HepG2 (cell line): ENCODE measurements at regions not wholly inside any gene's neighbourhood (a gene's known extent, or its start where the extent isn't known, plus 50 kb on each side); places are given as distances from the start of the nearest gene placed in this dataset.

Experiments used
- ATAC-seq: fragments of 200-7000 bp; cut with Tn5 transposase; 3 replicates; pipeline ENCODE4 v1.9.1; 2020; ENCODE audit warnings: mild to moderate bottlenecking, moderate library complexity
- BruUV-seq: library from RNA; stranded (reverse); fragments of 400-500 nt; replicated peaks from 2 replicates; lab custom pipeline; 2021; lab: Mats Ljungman, UMichigan
- CTCF ChIA-PET: fragments of 300-600 bp; formaldehyde crosslinking; extraction: SDS; loops from one replicate; lab custom pipeline; 2021; ENCODE audit warnings: low total read pairs, inconsistent platforms, low intra/inter-chr PET ratio; lab: Yijun Ruan, JAX
- POLR2A ChIA-PET: fragments of 350-600 bp; sonication (Branson Sonifier 250); formaldehyde crosslinking; loops from one replicate; lab custom pipeline; 2020; ENCODE audit warnings: antibody characterized with exemption, inconsistent platforms; lab: Yijun Ruan, JAX
- DNase-seq: peaks from one replicate; pipeline ENCODE4 v3.0.0-alpha.2; 2015; ENCODE audit warnings: low spot score
- FAIRE-seq: peaks from 3 replicates; lab custom pipeline; 2011; peaks lifted over from hg19 to GRCh38; lab: Jason Lieb, UNC
- H2AFZ ChIP-seq: one replicate; pipeline ENCODE4 v1.6.1; 2011; ENCODE audit warnings: low read length, inconsistent platforms
- H3K27ac ChIP-seq: fragments of 300-600 bp; 3 replicates; pipeline ENCODE4 v1.8.0; 2011; ENCODE audit warnings: mixed run types, mild to moderate bottlenecking, mixed read lengths, low read length, inconsistent platforms; ENCODE audit not compliant: insufficient read depth; ENCODE audit errors: extremely low read length
- H3K27me3 ChIP-seq, 2 experiments: fragments of 200-600 bp in 1 of 2; 2 replicates in 1 of 2; 3 replicates in 1 of 2; pipeline versions ENCODE4 v1.6.0 to v1.8.0; 2011; ENCODE audit warnings: low read length in 2 of 2, mild to moderate bottlenecking in 2 of 2, moderate library complexity in 2 of 2, inconsistent platforms in 1 of 2; ENCODE audit not compliant: insufficient read depth in 2 of 2, control insufficient read depth in 1 of 2
- H3K36me3 ChIP-seq, 2 experiments: fragments of 200-600 bp in 1 of 2; replicated peaks in 1 of 2; 2 replicates in 1 of 2; 3 replicates in 1 of 2; pipeline versions ENCODE4 v1.5.1 to v1.8.0; 2011; ENCODE audit warnings: low read length in 2 of 2, inconsistent platforms in 1 of 2; ENCODE audit not compliant: insufficient read depth in 2 of 2, control insufficient read depth in 1 of 2
- H3K4me1 ChIP-seq: 2 replicates; pipeline ENCODE4 v1.5.1; 2012; ENCODE audit warnings: low read length, inconsistent platforms; ENCODE audit not compliant: insufficient read depth
- H3K4me2 ChIP-seq: 2 replicates; pipeline ENCODE4 v1.6.0; 2011; ENCODE audit warnings: low read depth, low read length, inconsistent platforms
- H3K4me3 ChIP-seq, 3 experiments: fragments of 200-600 bp in 1 of 3; sonication (generic), shearing (Covaris generic) in 1 of 3; replicated peaks in 1 of 3; 2 replicates each; pipeline ENCODE4 v1.5.1; 2011 to 2016; ENCODE audit warnings: low read length in 3 of 3, inconsistent platforms in 2 of 3, low read depth in 2 of 3, mild to moderate bottlenecking in 2 of 3, control low read depth in 1 of 3, mixed read lengths in 1 of 3; ENCODE audit not compliant: insufficient read depth in 1 of 3
- H3K79me2 ChIP-seq: one replicate; pipeline ENCODE4 v1.6.1; 2011; ENCODE audit warnings: low read length, inconsistent platforms; ENCODE audit not compliant: insufficient read depth
- H3K9ac ChIP-seq: 2 replicates; pipeline ENCODE4 v1.6.0; 2011; ENCODE audit warnings: mild to moderate bottlenecking, low read depth, low read length, inconsistent platforms; ENCODE audit not compliant: insufficient read depth
- H3K9me3 ChIP-seq: 2 replicates; pipeline ENCODE4 v1.5.1; 2012; ENCODE audit warnings: mild to moderate bottlenecking, low read length
- H4K20me1 ChIP-seq: 2 replicates; pipeline ENCODE4 v1.6.0; 2011; ENCODE audit warnings: inconsistent platforms, mild to moderate bottlenecking, low read length, moderate library complexity; ENCODE audit not compliant: insufficient read depth
- DMTF1 ChIP-seq: sonication (generic); formaldehyde crosslinking; IDR thresholded peaks from 2 replicates; pipeline ENCODE4 v1.4.0; 2020; ENCODE audit warnings: mild to moderate bottlenecking, missing genetic modification reagents
- HDAC6 ChIP-seq: fragments of 200-600 bp; sonication (generic); IDR thresholded peaks from 2 replicates; pipeline ENCODE4 v1.7.0; 2017; ENCODE audit warnings: mild to moderate bottlenecking, antibody characterized with exemption, low read length, low read depth
- JUN ChIP-seq: sonication (generic); formaldehyde crosslinking; IDR thresholded peaks from 2 replicates; pipeline ENCODE4 v1.4.0; 2020; ENCODE audit warnings: mild to moderate bottlenecking, missing genetic modification reagents
- KLF11 ChIP-seq: IDR thresholded peaks from 2 replicates; pipeline ENCODE4 v1.6.1; 2016; ENCODE audit warnings: missing compliant biosample characterization
- MAFF ChIP-seq: IDR thresholded peaks from 2 replicates; pipeline ENCODE4 v1.6.1; 2011; ENCODE audit warnings: low read depth, low read length, improper control_type of control experiment
- MAFK ChIP-seq, 2 experiments: IDR thresholded peaks in 1 of 2; conservative IDR thresholded peaks in 1 of 2; 2 replicates each; pipeline ENCODE4 v1.6.1; 2011; ENCODE audit warnings: improper control_type of control experiment in 2 of 2, low read length in 2 of 2
- MEIS1 ChIP-seq: sonication (generic); formaldehyde crosslinking; IDR thresholded peaks from 2 replicates; pipeline ENCODE4 v1.9.0; 2021; ENCODE audit warnings: mild to moderate bottlenecking, missing genetic modification reagents, moderate library complexity, borderline replicate concordance
- RBAK ChIP-seq: sonication (generic); formaldehyde crosslinking; IDR thresholded peaks from 2 replicates; pipeline ENCODE4 v1.5.1; 2020; ENCODE audit warnings: mild to moderate bottlenecking, missing genetic modification reagents
- TIGD3 ChIP-seq: sonication (generic); formaldehyde crosslinking; IDR thresholded peaks from 2 replicates; pipeline ENCODE4 v1.5.1; 2020; ENCODE audit warnings: mild to moderate bottlenecking, missing genetic modification reagents, borderline replicate concordance
- ZNF260 ChIP-seq: sonication (generic); formaldehyde crosslinking; IDR thresholded peaks from 2 replicates; pipeline ENCODE4 v1.4.0; 2020; ENCODE audit warnings: missing genetic modification reagents, low read depth, mild to moderate bottlenecking, borderline replicate concordance
- WGBS: methylation state at CpG from one replicate; pipeline ENCODE4 v1.1.6; 2017; ENCODE audit warnings: low lambda C conversion rate; 5-methylcytosine and 5-hydroxymethylcytosine counted together
- in situ Hi-C: cut with HindIII; loops from 2 replicates; pipeline ENCODE4 v1.10.0; 2017; ENCODE audit warnings: low pct_unique_long_range_greater_than_20kb; ENCODE audit not compliant: extremely low pct_ligation_motif_present
- intact Hi-C: fragments of 100-400 bp; cut with micrococcal nuclease; formaldehyde crosslinking; loops from one replicate; pipeline ENCODE4 v1.10.0; 2022; ENCODE audit not compliant: unreplicated experiment
- TF ChIP-seq, protein P1 (sequence below): fragments of 450-650 bp; IDR thresholded peaks from 2 replicates; pipeline ENCODE4 v1.6.1; 2017
- TF ChIP-seq, protein P2 (sequence below): sonication (generic); formaldehyde crosslinking; IDR thresholded peaks from 2 replicates; pipeline ENCODE4 v1.5.1; 2020; ENCODE audit warnings: missing genetic modification reagents, mild to moderate bottlenecking, borderline replicate concordance

DNA sequence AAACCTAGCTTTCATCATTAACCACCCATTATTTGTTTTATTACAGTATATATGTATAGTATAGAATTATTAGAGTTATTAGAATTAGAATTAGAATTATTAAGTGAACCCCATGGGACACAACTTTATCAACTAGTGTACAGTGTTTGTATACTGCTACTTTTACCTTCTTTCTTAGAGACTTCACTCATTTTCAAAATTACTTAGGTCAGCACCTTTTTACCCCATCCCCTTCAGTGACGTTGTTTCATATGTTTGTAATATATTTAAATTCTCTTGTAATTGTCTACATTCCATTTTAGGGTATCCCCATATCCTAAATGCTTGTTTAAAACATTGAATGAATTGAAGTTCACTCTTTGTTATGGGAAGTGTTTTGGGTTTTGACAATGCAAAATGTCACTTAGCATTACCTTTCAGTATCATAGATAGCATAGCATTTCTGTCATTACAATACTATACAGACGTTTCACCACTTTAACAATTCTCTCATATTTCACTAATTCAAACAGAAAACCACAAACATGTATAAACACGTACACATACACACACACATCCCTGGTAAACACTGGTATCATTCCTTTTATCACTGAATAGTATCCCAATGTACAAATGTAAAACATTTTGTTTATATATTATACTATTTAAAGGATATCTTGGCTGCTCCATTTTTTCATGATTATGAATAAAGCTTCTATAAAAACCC lies 229.9 kb upstream of the MAGI2 start:
- in situ Hi-C loops = no loop called here
- BruUV-seq = no TSS peak

GRCh38 chr7:79681454-79681853 lies 228.0 kb upstream of the MAGI2 start:
- whole genome bisulfite sequencing = 57% methylated on average over 8 of the region's 8 CpGs
- H3K36me3 ChIP-seq = no peaks in the 10 kb centered on the region
- no peak overlapping the region for H3K9ac ChIP-seq
- no peaks in the 10 kb centered on the region for H3K79me2 ChIP-seq
- H3K4me1 ChIP-seq = no peaks in the 10 kb centered on the region
- no peaks in the 10 kb centered on the region for H3K27me3 ChIP-seq
- H4K20me1 ChIP-seq = no peaks in the 10 kb centered on the region
- H3K4me2 ChIP-seq = no peak overlapping the region
- DNase-seq (no peak), FAIRE-seq (no peak), ATAC-seq (no peak)
- BruUV-seq = no TSS peak
- no peaks in the 10 kb centered on the region for H3K9me3 ChIP-seq
- POLR2A ChIA-PET = no interaction called here
- H2AFZ ChIP-seq = no peak overlapping the region
- CTCF ChIA-PET = no interaction called here
- H3K4me3 ChIP-seq = no peak overlapping the region
- in situ Hi-C loops = no loop called here
- intact Hi-C loops = no loop called here
- H3K27ac ChIP-seq = no peak overlapping the region
- TF ChIP-seq KLF11 (CRISPR knock-in tag) (no peak), MEIS1 (CRISPR knock-in tag) (no peak), HDAC6 (no peak), JUN (no peak), DMTF1 (no peak), TIGD3 (no peak), RBAK (CRISPR knock-in tag) (no peak)
- TF ChIP-seq, protein P1, sequence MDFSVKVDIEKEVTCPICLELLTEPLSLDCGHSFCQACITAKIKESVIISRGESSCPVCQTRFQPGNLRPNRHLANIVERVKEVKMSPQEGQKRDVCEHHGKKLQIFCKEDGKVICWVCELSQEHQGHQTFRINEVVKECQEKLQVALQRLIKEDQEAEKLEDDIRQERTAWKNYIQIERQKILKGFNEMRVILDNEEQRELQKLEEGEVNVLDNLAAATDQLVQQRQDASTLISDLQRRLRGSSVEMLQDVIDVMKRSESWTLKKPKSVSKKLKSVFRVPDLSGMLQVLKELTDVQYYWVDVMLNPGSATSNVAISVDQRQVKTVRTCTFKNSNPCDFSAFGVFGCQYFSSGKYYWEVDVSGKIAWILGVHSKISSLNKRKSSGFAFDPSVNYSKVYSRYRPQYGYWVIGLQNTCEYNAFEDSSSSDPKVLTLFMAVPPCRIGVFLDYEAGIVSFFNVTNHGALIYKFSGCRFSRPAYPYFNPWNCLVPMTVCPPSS = no peak

More for the DNA sequence above, 229.9 kb upstream of the MAGI2 start:
- ATAC-seq (no peak), FAIRE-seq (no peak), DNase-seq (no peak)
- no peaks in the 10 kb centered on the region for H3K27me3 ChIP-seq
- H3K9me3 ChIP-seq = no peaks in the 10 kb centered on the region
- TF ChIP-seq, protein P2, sequence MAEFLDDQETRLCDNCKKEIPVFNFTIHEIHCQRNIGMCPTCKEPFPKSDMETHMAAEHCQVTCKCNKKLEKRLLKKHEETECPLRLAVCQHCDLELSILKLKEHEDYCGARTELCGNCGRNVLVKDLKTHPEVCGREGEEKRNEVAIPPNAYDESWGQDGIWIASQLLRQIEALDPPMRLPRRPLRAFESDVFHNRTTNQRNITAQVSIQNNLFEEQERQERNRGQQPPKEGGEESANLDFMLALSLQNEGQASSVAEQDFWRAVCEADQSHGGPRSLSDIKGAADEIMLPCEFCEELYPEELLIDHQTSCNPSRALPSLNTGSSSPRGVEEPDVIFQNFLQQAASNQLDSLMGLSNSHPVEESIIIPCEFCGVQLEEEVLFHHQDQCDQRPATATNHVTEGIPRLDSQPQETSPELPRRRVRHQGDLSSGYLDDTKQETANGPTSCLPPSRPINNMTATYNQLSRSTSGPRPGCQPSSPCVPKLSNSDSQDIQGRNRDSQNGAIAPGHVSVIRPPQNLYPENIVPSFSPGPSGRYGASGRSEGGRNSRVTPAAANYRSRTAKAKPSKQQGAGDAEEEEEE (CRISPR knock-in tag) = no peak
- TF ChIP-seq MAFK (conservative IDR thresholded peaks at IDR 0.05 in 1 of 2, IDR thresholded peaks at IDR 0.05 in 1 of 2; ENCODE audit: low read length in 2 of 2) (peak; percentile 48 to 87; a peak in 2 of 4 replicates), MAFF (peak; percentile 68), ZNF260 (no peak)
- H2AFZ ChIP-seq = no peak overlapping the region
- H3K4me1 ChIP-seq = no peaks in the 10 kb centered on the region
- CTCF ChIA-PET = no interaction called here
- H3K4me2 ChIP-seq = no peak overlapping the region
- no peaks in the 10 kb centered on the region for H4K20me1 ChIP-seq
- 0% methylated on average over 3 of the region's 3 CpGs for WGBS
- POLR2A ChIA-PET = no interaction called here
- no peaks in the 10 kb centered on the region for H3K36me3 ChIP-seq
- no peak overlapping the region for H3K4me3 ChIP-seq
- H3K27ac ChIP-seq = no peak overlapping the region
- intact Hi-C loops = no loop called here
- no peaks in the 10 kb centered on the region for H3K79me2 ChIP-seq
- H3K9ac ChIP-seq = no peak overlapping the region
